ENCODE measurements at regions not wholly inside any gene's neighbourhood (a gene's known extent, or its start where the extent isn't known, plus 50 kb on each side); places are given as distances from the start of the nearest gene placed in this dataset.

- no peak for ATAC-seq
Measured at GRCh38 chr3:28109829-28110228, 131.6 kb upstream of the CMC1 start.

GRCh38 chr3:28110869-28111268 lies 130.6 kb upstream of the CMC1 start:
- no peak for ATAC-seq

DNA sequence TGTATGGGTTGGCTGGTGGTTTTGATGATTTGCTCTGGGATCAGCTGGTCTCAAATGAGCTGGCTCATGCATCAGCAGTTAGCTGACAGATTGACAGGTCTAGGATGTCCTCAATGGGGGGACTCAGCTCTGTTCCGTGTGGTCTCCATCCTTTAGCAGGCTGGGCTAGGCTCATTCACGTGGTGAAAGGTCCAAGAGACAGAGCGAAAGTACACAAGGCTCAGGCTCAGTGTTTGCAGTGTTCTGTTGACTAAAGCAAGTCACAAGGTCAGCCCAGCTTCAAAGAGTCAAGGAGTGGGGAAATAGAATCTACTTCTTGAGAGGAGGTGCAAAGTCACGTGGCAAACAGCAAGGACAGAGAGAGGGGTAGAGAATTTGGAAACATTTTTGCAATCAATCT lies 126.5 kb upstream of the CMC1 start:
- ATAC-seq, result no peak

GRCh38 chr3:28115316-28115715 lies 126.1 kb upstream of the CMC1 start:
- no peak for ATAC-seq

DNA sequence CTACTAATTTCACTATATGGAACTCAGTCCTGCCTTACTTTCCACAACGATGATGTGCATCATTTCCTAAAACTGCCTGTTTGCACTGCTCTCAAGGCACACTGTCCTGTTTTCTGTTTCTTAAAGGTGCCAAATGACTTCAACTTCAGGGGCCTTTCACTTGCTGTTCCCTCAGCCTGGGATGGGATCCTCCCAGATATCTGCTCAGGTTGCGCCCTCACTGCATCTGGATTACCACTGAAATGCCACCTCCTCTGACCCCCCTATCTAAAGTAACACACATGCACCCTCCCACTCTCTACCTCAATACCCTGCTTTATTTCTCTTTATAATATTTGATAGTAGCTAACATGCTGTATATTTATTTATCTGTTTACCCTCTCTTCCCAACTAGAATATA lies 123.8 kb upstream of the CMC1 start:
- ATAC-seq, result no peak

GRCh38 chr3:28118087-28118486 lies 123.3 kb upstream of the CMC1 start:
- ATAC-seq, result no peak

DNA sequence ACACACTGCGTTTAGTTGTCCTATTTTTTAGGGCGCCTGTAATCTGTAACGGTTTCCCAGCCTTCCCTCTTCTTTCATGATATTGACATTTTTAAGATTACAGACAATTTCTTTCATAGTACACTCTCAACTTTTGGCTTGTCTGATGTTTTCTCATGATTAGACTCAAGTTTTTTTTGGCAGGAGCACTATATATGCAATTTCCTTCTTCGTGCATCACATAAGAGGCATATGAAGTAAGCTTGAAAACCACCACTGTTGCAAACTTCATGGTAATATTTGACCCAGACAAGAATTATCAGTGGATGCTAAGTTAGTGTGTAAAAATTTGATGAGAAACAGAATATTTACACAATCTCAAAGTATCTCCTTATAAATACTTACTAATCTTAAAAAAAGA lies 119.2 kb upstream of the CMC1 start:
- no peak for ATAC-seq

GRCh38 chr3:28124882-28125281 lies 116.5 kb upstream of the CMC1 start:
- no peak for ATAC-seq

DNA sequence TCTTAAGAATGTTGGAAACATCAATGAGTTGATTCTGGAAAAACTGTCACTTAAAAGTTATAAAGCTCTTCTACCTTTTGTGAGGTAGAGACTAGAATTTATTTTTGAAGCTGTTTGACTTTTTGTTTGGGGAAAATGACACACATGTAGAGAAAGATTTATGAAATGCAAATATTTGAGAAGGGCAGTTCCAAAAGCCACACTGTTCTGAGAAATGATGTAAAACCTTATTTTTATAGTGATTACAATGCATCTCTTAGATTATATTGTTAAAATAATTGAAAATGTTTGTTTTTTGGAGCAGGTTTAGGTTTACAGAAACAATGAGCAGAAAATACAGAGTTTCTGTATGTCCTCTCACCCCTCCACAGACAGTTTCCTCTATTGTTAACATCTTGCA lies 116.1 kb upstream of the CMC1 start:
- ATAC-seq, result no peak

DNA sequence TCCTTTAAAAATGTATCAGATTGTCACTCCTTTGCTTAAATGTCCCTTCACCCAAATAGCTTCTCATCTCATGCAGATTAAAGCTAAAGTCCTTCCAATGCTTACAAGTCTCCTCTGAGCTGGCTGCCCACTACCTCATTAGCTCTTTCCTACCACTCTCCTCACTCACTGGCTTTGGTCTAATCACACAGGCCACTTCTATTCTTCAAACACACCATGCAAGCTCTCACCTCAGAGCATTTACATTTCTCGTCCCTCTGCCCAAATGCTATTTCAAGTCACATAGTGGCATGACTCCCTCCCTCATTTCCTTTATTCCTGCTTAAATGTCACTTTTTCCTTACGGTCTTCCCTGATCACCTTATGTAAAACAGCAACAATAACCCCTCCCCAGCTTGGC lies 110.6 kb upstream of the CMC1 start:
- ATAC-seq, result no peak

DNA sequence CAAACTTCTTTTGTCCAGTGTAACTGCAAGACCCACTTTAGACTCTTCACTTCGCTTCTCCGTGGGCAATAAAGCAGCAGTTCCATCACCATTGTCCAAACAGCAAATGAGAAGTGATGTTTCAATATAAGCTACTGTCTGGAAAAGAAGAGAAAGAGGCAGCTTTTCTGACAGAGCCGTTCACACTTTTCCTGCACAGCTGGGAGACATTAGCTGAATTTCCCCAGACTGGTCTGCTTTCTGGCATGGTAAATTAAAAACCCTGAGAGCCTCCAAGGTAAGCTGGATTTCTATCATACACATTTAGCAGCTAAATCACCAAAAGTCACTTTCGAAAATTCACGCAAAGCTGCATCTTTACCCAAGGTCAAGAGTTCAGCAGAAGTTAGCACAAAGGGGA lies 108.5 kb upstream of the CMC1 start:
- no peak for ATAC-seq

- no peak for ATAC-seq
Measured at GRCh38 chr3:28134198-28134597, 107.2 kb upstream of the CMC1 start.

DNA sequence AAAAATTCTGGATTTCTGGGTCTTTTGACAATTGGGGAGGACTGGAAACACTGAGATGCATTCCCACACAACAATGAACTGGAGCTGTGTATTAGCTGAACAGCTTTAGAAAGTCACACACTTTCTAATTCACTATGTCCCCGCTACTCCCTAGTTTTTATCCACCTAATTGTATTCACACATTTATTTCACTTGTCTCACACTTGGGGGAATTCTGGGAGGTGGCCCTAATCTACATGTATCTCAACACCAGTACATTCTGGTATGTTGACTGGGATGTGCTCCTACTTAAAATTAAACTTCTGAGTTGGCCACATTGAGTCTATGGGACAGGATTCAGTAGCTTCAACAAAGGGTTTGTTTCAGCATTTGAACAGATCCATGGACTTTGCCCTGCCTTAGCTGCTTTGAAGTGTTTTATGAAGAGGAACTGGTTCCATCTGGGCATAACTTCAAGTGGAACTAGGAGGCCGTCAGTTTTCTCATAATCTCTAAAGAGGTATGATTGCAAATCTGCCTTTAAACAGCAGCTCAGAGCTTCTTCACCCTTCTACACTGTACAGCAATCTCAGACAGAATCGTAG lies 106.5 kb upstream of the CMC1 start:
- no peak for ATAC-seq

GRCh38 chr3:28136607-28137216 lies 104.7 kb upstream of the CMC1 start:
- no peak for ATAC-seq

DNA sequence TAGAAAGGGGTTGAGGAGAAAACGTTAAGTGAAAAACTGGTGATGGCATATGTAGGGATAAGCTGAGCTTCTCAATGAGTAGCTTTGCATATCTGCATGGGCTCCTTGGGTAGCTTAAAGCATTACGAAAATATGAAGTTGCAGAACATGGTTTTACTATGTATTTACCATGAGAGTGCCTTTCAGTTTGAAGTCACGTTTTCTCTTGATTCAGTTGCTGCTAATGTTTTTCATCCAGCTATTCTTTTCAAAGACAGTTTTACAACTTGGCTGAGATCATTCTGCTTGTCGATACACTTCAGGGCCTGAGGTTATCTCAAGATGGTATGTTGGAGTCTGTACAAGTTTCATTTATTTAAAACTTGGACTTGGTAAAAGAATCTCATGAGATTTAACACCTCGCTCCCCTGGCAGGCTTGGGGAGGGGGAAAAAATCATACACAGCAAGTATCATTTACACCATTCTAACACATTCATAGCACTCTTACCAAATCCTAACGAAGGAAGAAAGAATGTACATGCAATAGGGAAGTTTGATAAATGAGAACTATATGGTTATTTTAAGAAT lies 103.3 kb upstream of the CMC1 start:
- no peak for ATAC-seq

DNA sequence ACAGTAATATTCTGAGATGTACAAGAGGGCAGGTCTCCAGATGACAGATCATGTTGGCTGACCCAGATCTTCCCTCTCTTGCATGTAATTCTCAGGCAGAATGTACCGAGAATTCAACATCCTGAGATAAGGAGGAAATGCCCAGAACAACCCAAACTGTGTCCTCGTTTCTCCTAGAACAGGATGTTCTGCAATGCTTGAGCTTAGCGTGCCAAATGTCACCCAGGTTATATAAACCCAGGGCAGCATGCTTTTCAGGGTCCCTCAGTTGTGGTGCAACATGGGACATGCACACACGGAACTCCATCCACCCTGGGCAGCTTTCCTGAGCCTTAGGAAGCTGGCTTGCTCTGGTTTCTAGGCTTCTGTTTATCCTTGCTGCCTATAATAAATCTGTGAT lies 102.1 kb upstream of the CMC1 start:
- no peak for ATAC-seq

DNA sequence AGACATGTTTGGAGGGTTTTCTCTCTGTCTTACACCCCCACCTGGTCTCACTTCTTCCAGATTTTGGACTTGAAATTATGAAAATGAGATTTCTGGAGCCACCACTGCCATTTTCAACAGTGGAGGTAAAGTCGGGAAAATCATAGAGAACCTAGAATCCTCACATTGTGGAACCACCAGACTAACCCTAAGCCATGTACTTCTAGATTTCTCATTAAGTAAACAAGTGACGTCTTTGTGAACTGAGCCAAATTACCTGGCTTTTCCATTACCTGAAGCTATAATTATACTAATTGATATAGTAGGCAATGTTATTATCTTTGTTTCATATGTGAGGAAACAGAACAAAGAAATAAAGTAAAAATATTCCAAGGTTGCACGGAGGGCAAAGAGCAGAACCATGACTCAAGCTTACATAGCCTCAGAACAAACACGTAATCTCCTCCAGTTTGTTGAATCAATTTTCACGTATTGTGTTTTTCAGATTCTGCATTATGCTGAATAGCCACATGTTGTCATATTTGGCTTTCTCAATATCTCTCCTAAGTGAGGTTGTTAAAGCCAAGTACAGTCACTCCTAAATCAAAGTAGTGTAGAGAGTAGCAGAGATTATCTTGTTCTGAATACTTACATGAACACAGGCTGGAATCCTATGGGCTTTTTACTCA lies 101.3 kb upstream of the CMC1 start:
- peak; percentile 43 for ATAC-seq

GRCh38 chr3:28140664-28141063 lies 100.8 kb upstream of the CMC1 start:
- ATAC-seq, result no peak

DNA sequence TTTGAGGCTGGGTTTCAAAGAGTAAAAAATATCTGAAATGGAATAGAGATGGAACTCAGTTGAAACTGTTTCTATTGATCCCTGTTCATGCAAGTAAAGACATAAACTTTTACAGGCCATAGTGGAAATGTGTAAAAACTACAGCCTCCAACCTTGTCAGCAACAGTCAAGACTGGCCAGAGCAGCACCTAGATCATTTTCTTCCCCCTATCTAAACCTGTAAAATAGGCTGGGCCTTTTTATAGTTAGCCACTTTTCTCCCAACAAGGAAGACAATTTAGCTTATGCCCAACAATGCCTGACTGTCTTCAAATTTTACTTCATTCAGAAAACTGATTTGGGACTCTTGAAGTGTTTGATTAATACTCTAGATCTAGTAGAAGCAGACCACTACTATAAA lies 91.5 kb upstream of the CMC1 start:
- no peak for ATAC-seq

- ATAC-seq, result no peak
Measured at GRCh38 chr3:28150465-28151206, 90.8 kb upstream of the CMC1 start.

- ATAC-seq, result no peak
Measured at GRCh38 chr3:28151207-28151550, 90.2 kb upstream of the CMC1 start.

GRCh38 chr3:28151608-28152228 lies 89.7 kb upstream of the CMC1 start:
- no peak for ATAC-seq

- ATAC-seq, result no peak
Measured at GRCh38 chr3:28155631-28156030, 85.8 kb upstream of the CMC1 start.
